ENCODE measurements at regions not wholly inside any gene's neighbourhood (a gene's known extent, or its start where the extent isn't known, plus 50 kb on each side); places are given as distances from the start of the nearest gene placed in this dataset.

- DNase-seq = no peak
These were observed 146.6 kb downstream of the AASDH start for GRCh38 chr4:56240554-56241174.

GRCh38 chr4:56238251-56238650 lies 149.0 kb downstream of the AASDH start:
- no peak for DNase-seq

- no peak for DNase-seq
These were observed 151.6 kb downstream of the AASDH start for GRCh38 chr4:56235725-56236124.

- no peak for DNase-seq
These were observed 152.3 kb downstream of the AASDH start for GRCh38 chr4:56235011-56235410.

DNA sequence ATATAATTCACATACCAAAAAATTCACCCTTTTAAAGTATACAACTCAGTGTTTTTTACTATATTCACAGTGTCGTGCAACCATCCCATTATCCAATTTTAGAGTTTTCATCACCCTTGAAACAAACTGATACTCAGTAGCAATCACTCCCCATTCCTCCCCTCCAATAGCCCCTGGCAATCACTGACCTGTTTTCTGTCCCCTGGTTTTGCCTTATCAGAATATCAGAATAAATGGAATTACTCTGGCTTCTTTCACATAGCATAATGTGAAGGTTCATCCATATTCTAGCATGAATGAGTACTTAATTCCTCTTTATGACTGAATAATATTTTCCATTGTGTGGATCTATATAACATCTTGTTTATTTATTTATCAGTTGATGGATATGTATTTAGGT lies 153.2 kb downstream of the AASDH start:
- DNase-seq = no peak

DNA sequence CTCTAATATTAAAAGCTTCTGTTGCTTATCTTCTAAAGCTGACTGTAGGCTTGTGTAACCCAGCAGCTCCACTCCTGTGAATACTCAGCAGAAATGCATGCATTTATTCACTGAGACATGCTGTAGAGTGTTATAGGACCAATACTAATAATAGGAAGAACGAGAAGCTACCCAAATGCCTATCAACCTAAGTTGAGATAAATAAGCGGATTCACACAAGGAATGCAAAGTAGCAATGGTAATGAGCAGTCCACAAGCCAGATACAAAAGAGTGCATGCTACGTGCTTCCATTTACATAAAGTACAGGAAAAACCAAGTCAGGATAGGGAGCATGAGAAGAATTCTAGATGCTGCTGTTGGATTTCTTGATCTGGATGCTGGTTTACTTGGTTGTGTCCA lies 155.9 kb downstream of the AASDH start:
- DNase-seq = no peak

DNA sequence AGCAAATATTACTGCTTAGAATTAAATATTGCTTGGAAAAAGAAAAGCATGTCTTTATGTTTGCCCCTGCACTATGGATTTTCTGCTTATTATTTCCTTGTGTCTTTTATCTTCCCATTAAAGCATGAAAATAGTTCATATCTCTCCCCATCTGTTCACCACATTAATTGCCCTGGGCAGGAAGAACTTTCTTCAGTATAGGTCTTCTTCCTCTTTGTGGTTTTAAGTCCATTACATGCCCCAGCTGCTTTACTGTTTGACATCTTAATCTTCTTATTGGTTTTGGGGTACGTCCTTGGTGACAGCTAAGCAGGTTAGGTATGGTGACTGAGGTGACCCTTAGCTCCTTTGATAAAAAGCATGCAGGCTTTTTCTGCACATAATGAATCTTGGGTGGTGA lies 157.3 kb downstream of the AASDH start:
- DNase-seq = no peak

GRCh38 chr4:56227301-56227835 lies 159.9 kb downstream of the AASDH start:
- DNase-seq = no peak

GRCh38 chr4:56226579-56226978 lies 160.7 kb downstream of the AASDH start:
- DNase-seq = no peak

- DNase-seq = no peak
These were observed 162.7 kb downstream of the AASDH start for GRCh38 chr4:56224641-56225040.

DNA sequence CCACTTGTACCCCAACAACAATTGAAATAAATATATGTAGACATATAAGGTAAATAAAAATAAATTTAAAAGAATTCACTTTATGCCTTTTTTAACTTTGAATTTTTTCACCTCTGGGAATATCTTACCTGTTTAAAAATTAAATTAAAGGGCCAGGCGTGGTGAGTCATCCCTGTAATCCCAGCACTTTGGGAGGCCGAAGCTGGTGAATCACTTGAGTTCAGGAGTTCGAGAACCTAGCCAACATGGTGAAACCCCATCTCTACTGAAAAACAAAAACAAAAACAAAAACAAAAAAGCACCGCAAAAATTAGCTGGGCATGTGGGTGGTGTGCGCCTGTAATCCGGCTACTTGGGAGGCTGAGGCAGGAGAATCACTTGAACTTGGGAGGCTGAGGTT lies 164.8 kb downstream of the AASDH start:
- no peak for DNase-seq

GRCh38 chr4:56220261-56220660 lies 167.0 kb downstream of the AASDH start:
- no peak for DNase-seq

- DNase-seq = no peak
These were observed 167.8 kb downstream of the AASDH start for GRCh38 chr4:56219447-56219846.

GRCh38 chr4:56218230-56218895 lies 168.9 kb downstream of the AASDH start:
- DNase-seq = no peak

DNA sequence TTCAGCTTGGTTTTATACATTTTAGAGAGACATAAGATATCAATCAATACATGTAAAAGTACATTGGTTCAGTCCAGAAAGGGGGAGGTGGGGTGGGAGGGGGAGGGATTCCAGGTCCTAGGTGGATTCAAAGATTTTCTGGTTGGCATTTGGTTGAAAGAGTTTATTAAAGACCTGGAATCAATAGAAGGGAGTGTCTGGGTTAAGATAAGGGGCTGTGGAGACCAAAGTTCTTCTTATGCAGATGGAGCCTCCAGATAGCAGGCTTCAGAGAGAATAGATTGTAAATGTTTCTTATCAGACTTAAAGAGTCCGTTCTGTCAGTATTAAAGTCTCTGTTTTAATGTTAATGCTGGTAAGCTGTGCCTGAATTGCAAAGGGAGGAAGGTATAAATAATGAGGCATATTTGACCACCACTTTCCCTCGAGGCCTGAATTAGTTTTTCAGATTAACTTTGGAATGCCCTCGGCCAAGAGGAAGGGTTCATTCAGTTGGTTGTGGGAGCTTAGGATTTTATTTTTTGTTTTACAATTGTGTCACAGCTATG lies 169.9 kb downstream of the AASDH start:
- no peak for DNase-seq

GRCh38 chr4:56215901-56216300 lies 171.4 kb downstream of the AASDH start:
- DNase-seq = no peak

- DNase-seq = no peak
These were observed 172.0 kb downstream of the AASDH start for GRCh38 chr4:56215141-56215783.

- DNase-seq = no peak
These were observed 173.7 kb downstream of the AASDH start for GRCh38 chr4:56213543-56213942.

GRCh38 chr4:56212774-56213173 lies 174.5 kb downstream of the AASDH start:
- no peak for DNase-seq

- no peak for DNase-seq
These were observed 176.1 kb downstream of the AASDH start for GRCh38 chr4:56211202-56211601.

DNA sequence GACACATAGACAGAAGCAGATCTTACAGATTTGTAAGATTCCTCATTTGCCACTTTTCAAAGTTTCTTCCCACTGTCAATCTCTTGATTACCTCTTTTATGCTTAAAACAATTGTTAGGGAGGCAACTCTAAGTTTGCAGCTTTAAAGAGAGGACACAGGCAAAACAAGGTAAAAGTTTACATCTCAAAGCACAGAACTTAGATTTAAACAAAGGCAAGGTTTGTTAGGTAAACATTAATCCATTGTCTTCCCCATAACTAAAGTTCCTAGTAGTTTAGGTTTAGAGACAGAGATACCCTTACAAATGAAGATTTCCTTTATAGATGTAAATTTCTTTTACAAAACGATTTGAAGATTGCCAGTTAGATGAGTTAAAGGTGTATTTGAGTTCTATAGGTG lies 176.9 kb downstream of the AASDH start:
- no peak for DNase-seq

DNA sequence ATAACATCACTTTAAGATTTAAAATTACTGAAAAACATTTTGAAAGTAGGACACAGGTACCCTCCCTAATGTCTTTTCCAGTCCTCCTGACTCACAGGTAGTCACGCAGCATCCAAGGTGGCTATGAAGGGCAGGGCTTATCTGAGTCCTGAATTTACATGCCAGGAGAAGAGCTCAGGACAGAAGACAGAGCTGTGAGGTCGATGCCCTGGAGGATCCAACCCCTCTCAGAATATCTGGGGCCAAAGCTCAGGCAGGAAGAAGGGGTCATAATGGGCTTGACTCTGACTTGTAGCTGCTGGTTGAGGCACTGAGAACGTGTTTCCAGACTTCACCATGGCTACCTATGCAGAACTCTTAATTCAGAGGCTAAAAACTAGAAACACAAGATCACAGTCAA lies 177.5 kb downstream of the AASDH start:
- no peak for DNase-seq

- no peak for DNase-seq
These were observed 179.2 kb downstream of the AASDH start for GRCh38 chr4:56208103-56208502.

GRCh38 chr4:56206258-56206657 lies 181.0 kb downstream of the AASDH start:
- no peak for DNase-seq
